ENCODE measurements at regions not wholly inside any gene's neighbourhood (a gene's known extent, or its start where the extent isn't known, plus 50 kb on each side); places are given as distances from the start of the nearest gene placed in this dataset.

DNA sequence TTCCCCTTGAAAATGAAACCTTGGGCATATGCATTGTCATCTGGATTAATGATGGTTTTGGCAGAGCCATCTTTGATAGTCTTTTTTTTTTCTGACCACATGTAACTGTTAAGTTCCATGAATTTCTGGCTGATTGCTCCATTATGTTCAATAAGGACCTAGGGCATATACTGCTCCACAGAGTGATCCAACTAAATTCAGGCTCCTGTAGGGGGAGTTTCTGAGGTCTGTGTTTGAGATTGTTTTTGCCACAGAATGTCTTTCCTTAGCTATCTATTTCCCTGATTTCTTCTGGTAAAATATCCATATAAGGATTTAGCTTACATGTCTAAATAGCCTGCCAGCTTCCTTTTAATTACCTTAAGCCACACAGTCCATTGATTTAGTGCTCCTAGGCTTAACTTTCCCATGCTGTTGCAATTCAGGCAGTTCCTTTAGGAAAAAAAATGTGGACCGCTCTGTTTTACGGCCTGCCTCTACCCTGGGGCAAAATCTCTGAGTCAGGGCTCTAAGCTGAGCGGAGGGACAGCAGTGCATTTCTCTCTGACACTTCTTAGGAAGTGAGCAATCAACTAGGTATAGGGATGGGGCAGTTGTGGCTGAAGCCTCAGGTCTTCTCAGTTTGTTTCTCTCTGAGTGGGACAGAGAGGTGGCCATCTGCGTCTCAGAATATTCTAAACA is 796.2 kb downstream of the NR2F2 start:
- Histone ChIP-seq H3K27me3 (ENCODE audit: control insufficient read depth in 2 of 2, insufficient read depth in 2 of 2, low read length in 2 of 2) (no peaks in the 10 kb centered on the region), H3K4me3 (replicated peaks in 1 of 3; ENCODE audit: insufficient read depth in 1 of 3, low read depth in 1 of 3, low read length in 3 of 3) (no peak overlapping the region), H2AFZ (ENCODE audit: low read depth, low read length) (no peak overlapping the region), H3K27ac (ENCODE audit: insufficient read depth, low read depth, low read length) (no peak overlapping the region), H3K36me3 (ENCODE audit: control insufficient read depth in 2 of 2, extremely low read depth in 1 of 2, insufficient read depth in 2 of 2, low read length in 2 of 2) (no peaks in the 10 kb centered on the region), H3K9me3 (replicated peaks; ENCODE audit: control insufficient read depth, insufficient read depth, low read length) (no peaks in the 10 kb centered on the region), H3K9ac (replicated peaks; ENCODE audit: extremely low read depth, insufficient read depth, low read length) (no peak overlapping the region), H3K4me1 (ENCODE audit: control insufficient read depth, extremely low read depth, insufficient read depth, low read length) (no peaks in the 10 kb centered on the region), H3K9me1 (replicated peaks; ENCODE audit: control insufficient read depth, extremely low read depth, insufficient read depth, low read length) (no peaks in the 10 kb centered on the region), H4K20me1 (replicated peaks; ENCODE audit: control insufficient read depth, extremely low read depth, insufficient read depth, low read length) (no peaks in the 10 kb centered on the region), H3K79me2 (ENCODE audit: control insufficient read depth, insufficient read depth, low read length) (no peaks in the 10 kb centered on the region), H3K4me2 (ENCODE audit: insufficient read depth, low read length) (no peak overlapping the region)
- POLR2A ChIA-PET: no interaction called here
- TF ChIP-seq POLR2A (IDR thresholded peaks at IDR 0.05; ENCODE audit: low read depth, low read length) (no peak), JUN (IDR thresholded peaks at IDR 0.05; ENCODE audit: borderline replicate concordance, insufficient read depth, insufficient read length, low read depth) (no peak), FOS (IDR thresholded peaks at IDR 0.05; ENCODE audit: borderline replicate concordance, insufficient read depth, low read length) (no peak)
- TF ChIP-seq, protein P1, sequence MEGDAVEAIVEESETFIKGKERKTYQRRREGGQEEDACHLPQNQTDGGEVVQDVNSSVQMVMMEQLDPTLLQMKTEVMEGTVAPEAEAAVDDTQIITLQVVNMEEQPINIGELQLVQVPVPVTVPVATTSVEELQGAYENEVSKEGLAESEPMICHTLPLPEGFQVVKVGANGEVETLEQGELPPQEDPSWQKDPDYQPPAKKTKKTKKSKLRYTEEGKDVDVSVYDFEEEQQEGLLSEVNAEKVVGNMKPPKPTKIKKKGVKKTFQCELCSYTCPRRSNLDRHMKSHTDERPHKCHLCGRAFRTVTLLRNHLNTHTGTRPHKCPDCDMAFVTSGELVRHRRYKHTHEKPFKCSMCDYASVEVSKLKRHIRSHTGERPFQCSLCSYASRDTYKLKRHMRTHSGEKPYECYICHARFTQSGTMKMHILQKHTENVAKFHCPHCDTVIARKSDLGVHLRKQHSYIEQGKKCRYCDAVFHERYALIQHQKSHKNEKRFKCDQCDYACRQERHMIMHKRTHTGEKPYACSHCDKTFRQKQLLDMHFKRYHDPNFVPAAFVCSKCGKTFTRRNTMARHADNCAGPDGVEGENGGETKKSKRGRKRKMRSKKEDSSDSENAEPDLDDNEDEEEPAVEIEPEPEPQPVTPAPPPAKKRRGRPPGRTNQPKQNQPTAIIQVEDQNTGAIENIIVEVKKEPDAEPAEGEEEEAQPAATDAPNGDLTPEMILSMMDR (IDR thresholded peaks at IDR 0.05; ENCODE audit: extremely low read depth in 1 of 2, insufficient read depth in 1 of 2, low read depth in 1 of 2, low read length in 2 of 2): no peak
- no TSS peak for BruUV-seq (replicated peaks)
- no peak for FAIRE-seq
- dilution Hi-C loops (cut with MboI; ENCODE audit: extremely low pct_ligation_motif_present, low sequenced_read_pairs) (no loop called here), intact Hi-C loops (cut with micrococcal nuclease) (no loop called here)
- CTCF ChIA-PET: interaction anchor here (1.0 kb wide), 1 partner anchor 11 kb away, joined by 3 read pairs; no protein-coding TSS in a partner anchor
- no peak for DNase-seq (ENCODE audit: low read depth, low spot score)

DNA sequence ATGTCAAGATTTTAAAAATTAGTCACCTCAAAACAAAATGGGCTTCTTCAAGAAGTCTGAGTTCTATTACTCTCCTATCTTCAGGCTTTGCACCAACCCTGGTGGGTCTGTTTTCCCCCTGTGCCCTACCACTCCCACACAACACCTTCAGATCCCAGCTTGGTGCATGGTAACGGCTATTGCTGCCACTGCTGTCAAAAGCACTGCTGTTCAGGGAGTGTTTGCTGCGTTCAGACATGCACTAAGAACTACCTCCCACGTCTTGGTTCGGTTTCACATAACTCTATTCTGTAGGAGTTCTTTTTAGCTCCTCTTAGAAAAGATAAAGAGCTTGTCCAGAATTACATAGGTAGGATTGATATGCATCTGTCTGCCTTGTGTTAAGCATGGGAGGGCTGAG is 799.2 kb downstream of the NR2F2 start:
- Histone ChIP-seq H3K4me2 (ENCODE audit: insufficient read depth, low read length) (no peak overlapping the region), H3K4me1 (ENCODE audit: control insufficient read depth, extremely low read depth, insufficient read depth, low read length) (no peaks in the 10 kb centered on the region), H3K9me3 (replicated peaks; ENCODE audit: control insufficient read depth, insufficient read depth, low read length) (no peaks in the 10 kb centered on the region), H3K36me3 (ENCODE audit: control insufficient read depth in 2 of 2, extremely low read depth in 1 of 2, insufficient read depth in 2 of 2, low read length in 2 of 2) (no peaks in the 10 kb centered on the region), H3K79me2 (ENCODE audit: control insufficient read depth, insufficient read depth, low read length) (no peaks in the 10 kb centered on the region), H3K27ac (ENCODE audit: insufficient read depth, low read depth, low read length) (no peak overlapping the region), H3K27me3 (ENCODE audit: control insufficient read depth in 2 of 2, insufficient read depth in 2 of 2, low read length in 2 of 2) (no peaks in the 10 kb centered on the region), H3K4me3 (replicated peaks in 1 of 3; ENCODE audit: insufficient read depth in 1 of 3, low read depth in 1 of 3, low read length in 3 of 3) (no peak overlapping the region), H4K20me1 (replicated peaks; ENCODE audit: control insufficient read depth, extremely low read depth, insufficient read depth, low read length) (no peaks in the 10 kb centered on the region), H3K9ac (replicated peaks; ENCODE audit: extremely low read depth, insufficient read depth, low read length) (no peak overlapping the region), H3K9me1 (replicated peaks; ENCODE audit: control insufficient read depth, extremely low read depth, insufficient read depth, low read length) (no peaks in the 10 kb centered on the region), H2AFZ (ENCODE audit: low read depth, low read length) (no peak overlapping the region)
- POLR2A ChIA-PET: no interaction called here
- CTCF ChIA-PET: no interaction called here
- FAIRE-seq (no peak), DNase-seq (ENCODE audit: low read depth, low spot score) (no peak)
- no TSS peak for BruUV-seq (replicated peaks)
- dilution Hi-C loops (cut with MboI; ENCODE audit: extremely low pct_ligation_motif_present, low sequenced_read_pairs): no loop called here
- TF ChIP-seq, protein P2, sequence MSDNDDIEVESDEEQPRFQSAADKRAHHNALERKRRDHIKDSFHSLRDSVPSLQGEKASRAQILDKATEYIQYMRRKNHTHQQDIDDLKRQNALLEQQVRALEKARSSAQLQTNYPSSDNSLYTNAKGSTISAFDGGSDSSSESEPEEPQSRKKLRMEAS (IDR thresholded peaks at IDR 0.05; ENCODE audit: insufficient read depth, insufficient read length): no peak
- no peak for TF ChIP-seq EZH2 (IDR thresholded peaks at IDR 0.05; ENCODE audit: borderline replicate concordance, low read depth, low read length, severe bottlenecking)
- no peak for TF ChIP-seq GATA2 (IDR thresholded peaks at IDR 0.05; ENCODE audit: insufficient read depth, insufficient read length, low read depth, low read length)
- TF ChIP-seq JUN (IDR thresholded peaks at IDR 0.05; ENCODE audit: borderline replicate concordance, insufficient read depth, insufficient read length, low read depth): no peak
- TF ChIP-seq, protein P1 (IDR thresholded peaks at IDR 0.05; ENCODE audit: extremely low read depth in 1 of 2, insufficient read depth in 1 of 2, low read depth in 1 of 2, low read length in 2 of 2): no peak
- no peak for TF ChIP-seq POLR2AphosphoS5 (IDR thresholded peaks at IDR 0.05; ENCODE audit: insufficient read depth, low read depth, low read length)
- no peak for TF ChIP-seq POLR2A (IDR thresholded peaks at IDR 0.05; ENCODE audit: low read depth, low read length)
- no peak for TF ChIP-seq FOS (IDR thresholded peaks at IDR 0.05; ENCODE audit: borderline replicate concordance, insufficient read depth, low read length)
- TF ChIP-seq MYC (IDR thresholded peaks at IDR 0.05; ENCODE audit: low read depth, low read length): no peak
- intact Hi-C loops (cut with micrococcal nuclease): no loop called here

All from endothelial cell of umbilical vein (primary cell).